BJ (cell line): ENCODE measurements at regions not wholly inside any gene's neighbourhood (a gene's known extent, or its start where the extent isn't known, plus 50 kb on each side); places are given as distances from the start of the nearest gene placed in this dataset.
"Not testable (repeated sequence)": the region's sequence is repeated elsewhere in the genome, so short reads cannot be mapped to it uniquely, and the experiment has no call there.

ENCODE experiments used
- CTCF ChIA-PET: fragments of 350-600 bp; formaldehyde crosslinking; extraction: SDS; loops from one replicate; lab custom pipeline; 2021; ENCODE audit warnings: antibody characterized with exemption, inconsistent platforms; lab: Yijun Ruan, JAX
- POLR2A ChIA-PET: fragments of 300-600 bp; sonication (Branson Sonifier 250); formaldehyde crosslinking; extraction: SDS; loops from one replicate; lab custom pipeline; 2021; ENCODE audit warnings: antibody characterized with exemption; lab: Charles Lee
- DNase-seq: peaks from one replicate; pipeline ENCODE4 v3.0.0-alpha.2; 2011; ENCODE audit warnings: low read depth
- H3K27me3 ChIP-seq: 2 replicates; pipeline ENCODE4 v1.6.0; 2011; ENCODE audit warnings: low read length; ENCODE audit not compliant: control insufficient read depth, insufficient read depth
- H3K36me3 ChIP-seq: 2 replicates; pipeline ENCODE4 v1.5.1; 2011; ENCODE audit warnings: low read length; ENCODE audit not compliant: control insufficient read depth, insufficient read depth
- H3K4me3 ChIP-seq: 2 replicates; pipeline ENCODE4 v1.5.1; 2011; ENCODE audit warnings: low read depth, mild to moderate bottlenecking, control low read depth, low read length
- CTCF ChIP-seq: IDR thresholded peaks from 2 replicates; pipeline ENCODE4 v1.5.1; 2011; ENCODE audit warnings: low read depth, mild to moderate bottlenecking, control low read depth, inconsistent platforms, low read length, moderate library complexity; ENCODE audit not compliant: insufficient read depth

- CTCF ChIA-PET: interaction anchor here (0.7 kb wide), 1 partner anchor 156 kb away, joined by 3 read pairs; no protein-coding TSS in a partner anchor
- no peaks in the 10 kb centered on the region for H3K36me3 ChIP-seq
- no peak for DNase-seq
- H3K27me3 ChIP-seq: no peaks in the 10 kb centered on the region
- no peak overlapping the region for H3K4me3 ChIP-seq
- TF ChIP-seq CTCF: no peak
- POLR2A ChIA-PET: no interaction called here
Measured at GRCh38 chr7:54215424-54215823, 326.8 kb upstream of the VSTM2A start.

DNA sequence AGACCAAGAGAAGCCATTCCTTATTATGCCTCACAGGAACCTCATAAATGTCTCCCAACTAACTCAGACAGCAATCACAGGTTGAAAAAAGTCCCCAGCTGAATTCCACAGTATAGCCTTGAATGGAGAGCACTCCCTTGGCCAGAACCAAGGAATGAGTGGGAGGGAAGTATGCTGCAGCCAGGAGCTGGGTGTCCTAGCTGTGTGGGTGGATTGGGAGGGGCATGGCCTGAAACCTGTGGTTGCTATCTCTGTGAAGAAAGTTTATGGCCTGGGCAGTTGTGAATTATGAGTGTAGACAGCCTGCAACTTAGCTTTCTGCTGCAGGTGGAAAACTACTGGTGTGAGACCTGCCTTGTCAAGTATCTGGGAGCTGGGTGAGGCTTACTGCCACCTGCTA is 316.1 kb upstream of the VSTM2A start:
- DNase-seq, H3K27me3 ChIP-seq, CTCF ChIA-PET, POLR2A ChIA-PET, H3K4me3 ChIP-seq, H3K36me3 ChIP-seq: not testable (repeated sequence)

GRCh38 chr7:54242776-54243175 is 299.4 kb upstream of the VSTM2A start:
- POLR2A ChIA-PET: no interaction called here
- no peak overlapping the region for H3K4me3 ChIP-seq
- no peaks in the 10 kb centered on the region for H3K27me3 ChIP-seq
- DNase-seq: no peak
- H3K36me3 ChIP-seq: no peaks in the 10 kb centered on the region
- TF ChIP-seq CTCF: no peak
- CTCF ChIA-PET: no interaction called here

- ChIA-PET POLR2A (no interaction called here), CTCF (no interaction called here)
- Histone ChIP-seq H3K36me3 (no peaks in the 10 kb centered on the region), H3K4me3 (no peak overlapping the region), H3K27me3 (no peaks in the 10 kb centered on the region)
- no peak for TF ChIP-seq CTCF
- DNase-seq: no peak
Measured at GRCh38 chr7:54245020-54245419, 297.2 kb upstream of the VSTM2A start.

DNA sequence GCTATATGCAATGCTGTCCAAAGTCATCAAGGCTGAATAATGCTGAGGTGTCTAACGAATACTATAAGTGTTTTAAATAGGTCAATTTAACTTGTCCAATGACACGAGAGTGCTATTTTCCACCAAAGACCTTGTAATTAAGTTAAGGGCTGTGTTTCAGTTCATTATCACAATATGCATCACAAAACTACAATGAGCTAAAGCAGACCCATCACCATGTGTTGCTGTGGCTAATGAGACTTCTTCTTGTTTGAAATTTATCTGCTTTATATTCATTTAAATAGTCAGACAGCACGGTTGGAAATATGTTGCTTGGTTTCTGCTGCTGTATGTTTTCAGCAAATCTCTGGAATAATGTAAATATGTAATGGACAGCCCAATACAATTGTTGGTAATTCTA is 292.5 kb upstream of the VSTM2A start:
- Histone ChIP-seq H3K4me3 (no peak overlapping the region), H3K36me3 (no peaks in the 10 kb centered on the region), H3K27me3 (no peaks in the 10 kb centered on the region)
- ChIA-PET CTCF (no interaction called here), POLR2A (no interaction called here)
- no peak for TF ChIP-seq CTCF
- no peak for DNase-seq

DNA sequence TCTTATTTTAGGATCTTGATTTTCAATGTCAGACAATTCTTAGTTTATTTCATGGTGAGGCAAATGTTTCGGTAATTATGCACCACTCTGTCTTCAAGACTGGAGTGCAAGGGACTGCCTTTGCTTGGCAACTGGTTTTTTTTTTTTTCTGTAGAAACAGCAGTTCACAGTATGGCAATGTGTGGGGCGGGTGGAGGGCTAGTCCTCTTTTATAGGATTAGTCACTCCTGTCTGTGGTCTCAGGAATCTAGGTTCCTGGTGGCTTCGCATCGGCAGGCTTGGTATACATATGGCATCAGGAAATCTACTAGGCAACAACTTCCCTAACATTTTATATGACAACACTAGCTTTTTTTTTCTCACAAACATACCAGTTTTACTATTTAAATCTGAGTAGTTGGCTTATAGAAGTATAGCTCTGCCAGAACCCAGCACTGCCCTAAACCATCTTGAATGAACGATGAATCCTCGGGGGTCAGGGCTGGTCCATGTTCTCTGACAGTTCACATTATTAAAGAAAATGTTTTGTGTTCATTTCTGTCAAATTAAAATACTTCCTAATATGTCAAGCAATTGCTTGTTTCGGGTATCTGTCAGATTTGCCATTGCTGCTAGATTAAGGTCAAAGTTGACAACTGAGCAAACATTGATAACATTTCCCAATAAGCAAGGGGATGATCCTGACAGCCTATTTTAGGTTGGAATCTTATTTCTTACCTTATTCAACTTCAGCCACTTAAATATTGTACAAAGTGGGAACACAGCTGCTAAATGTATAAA is 289.7 kb upstream of the VSTM2A start:
- Histone ChIP-seq H3K4me3 (no peak overlapping the region), H3K27me3 (no peaks in the 10 kb centered on the region), H3K36me3 (no peaks in the 10 kb centered on the region)
- DNase-seq: no peak
- CTCF ChIA-PET: no interaction called here
- POLR2A ChIA-PET: no interaction called here
- TF ChIP-seq CTCF: no peak
